ENCODE measurements at regions not wholly inside any gene's neighbourhood (a gene's known extent, or its start where the extent isn't known, plus 50 kb on each side); places are given as distances from the start of the nearest gene placed in this dataset.

DNA sequence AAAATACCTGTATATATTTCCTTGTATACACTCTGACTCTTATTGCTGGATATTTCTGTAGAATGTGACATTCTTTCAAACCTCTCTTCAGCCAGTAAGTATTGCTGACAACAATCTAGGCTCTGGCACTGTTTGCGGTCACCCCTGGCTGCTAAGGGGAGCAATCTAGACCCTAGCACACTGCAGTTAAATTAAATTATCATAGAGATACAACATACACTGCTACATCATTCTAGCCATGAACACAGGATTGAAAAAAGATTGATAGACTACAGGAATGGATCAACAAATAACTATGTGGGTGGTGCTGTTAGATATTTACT, 108.7 kb upstream of the MEIS2 start:
- no peaks in the 10 kb centered on the region for H3K79me2 ChIP-seq (ENCODE audit: insufficient read depth, low read depth)
- H3K4me2 ChIP-seq = no peak overlapping the region
- no peak overlapping the region for H2AFZ ChIP-seq (ENCODE audit: low read depth)
- H4K20me1 ChIP-seq (ENCODE audit: insufficient read depth) = no peaks in the 10 kb centered on the region
- TF ChIP-seq, protein P1, sequence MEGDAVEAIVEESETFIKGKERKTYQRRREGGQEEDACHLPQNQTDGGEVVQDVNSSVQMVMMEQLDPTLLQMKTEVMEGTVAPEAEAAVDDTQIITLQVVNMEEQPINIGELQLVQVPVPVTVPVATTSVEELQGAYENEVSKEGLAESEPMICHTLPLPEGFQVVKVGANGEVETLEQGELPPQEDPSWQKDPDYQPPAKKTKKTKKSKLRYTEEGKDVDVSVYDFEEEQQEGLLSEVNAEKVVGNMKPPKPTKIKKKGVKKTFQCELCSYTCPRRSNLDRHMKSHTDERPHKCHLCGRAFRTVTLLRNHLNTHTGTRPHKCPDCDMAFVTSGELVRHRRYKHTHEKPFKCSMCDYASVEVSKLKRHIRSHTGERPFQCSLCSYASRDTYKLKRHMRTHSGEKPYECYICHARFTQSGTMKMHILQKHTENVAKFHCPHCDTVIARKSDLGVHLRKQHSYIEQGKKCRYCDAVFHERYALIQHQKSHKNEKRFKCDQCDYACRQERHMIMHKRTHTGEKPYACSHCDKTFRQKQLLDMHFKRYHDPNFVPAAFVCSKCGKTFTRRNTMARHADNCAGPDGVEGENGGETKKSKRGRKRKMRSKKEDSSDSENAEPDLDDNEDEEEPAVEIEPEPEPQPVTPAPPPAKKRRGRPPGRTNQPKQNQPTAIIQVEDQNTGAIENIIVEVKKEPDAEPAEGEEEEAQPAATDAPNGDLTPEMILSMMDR (conservative IDR thresholded peaks at IDR 0.05; ENCODE audit: low read depth, low read length) = no peak
- H3K9ac ChIP-seq = no peak overlapping the region
- H3K4me1 ChIP-seq (ENCODE audit: low read depth, poor library complexity, severe bottlenecking) = no peaks in the 10 kb centered on the region
- no peak overlapping the region for H3K27ac ChIP-seq
- no peak overlapping the region for H3K4me3 ChIP-seq (IDR thresholded peaks at IDR 0.05; ENCODE audit: insufficient read depth, low read depth, low read length)
- no peaks in the 10 kb centered on the region for H3K36me3 ChIP-seq (ENCODE audit: insufficient read depth)
- no peaks in the 10 kb centered on the region for H3K27me3 ChIP-seq (ENCODE audit: insufficient read depth, low read depth)

DNA sequence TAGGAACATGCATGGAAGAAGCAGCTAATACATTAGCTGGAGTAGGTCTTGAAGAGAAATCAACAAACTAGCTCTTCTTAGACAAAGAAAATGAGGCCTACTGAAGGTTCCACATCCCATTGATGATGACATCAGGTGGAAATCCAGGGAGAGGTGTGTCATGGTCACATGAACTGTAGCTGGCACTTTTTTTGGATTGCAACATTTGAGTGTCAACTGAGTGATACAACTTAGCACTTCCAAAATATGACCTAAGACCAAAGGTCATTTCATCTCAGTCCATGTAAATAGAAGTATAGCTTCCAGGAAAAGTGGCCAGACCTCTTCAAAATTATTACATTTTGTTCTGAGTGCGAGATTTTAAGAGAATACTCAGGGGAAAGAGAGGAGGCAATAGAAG, 117.2 kb upstream of the MEIS2 start:
- Histone ChIP-seq H3K4me1 (ENCODE audit: low read depth, poor library complexity, severe bottlenecking) (peaks cover 11% of the 10 kb centered on the region), H3K27ac (no peak overlapping the region), H3K4me2 (no peak overlapping the region), H3K9ac (no peak overlapping the region), H2AFZ (ENCODE audit: low read depth) (no peak overlapping the region), H3K4me3 (IDR thresholded peaks at IDR 0.05; ENCODE audit: insufficient read depth, low read depth, low read length) (no peak overlapping the region), H3K27me3 (ENCODE audit: insufficient read depth, low read depth) (no peaks in the 10 kb centered on the region), H3K79me2 (ENCODE audit: insufficient read depth, low read depth) (no peaks in the 10 kb centered on the region), H3K36me3 (ENCODE audit: insufficient read depth) (no peaks in the 10 kb centered on the region), H4K20me1 (ENCODE audit: insufficient read depth) (no peaks in the 10 kb centered on the region)
- TF ChIP-seq, protein P1 (conservative IDR thresholded peaks at IDR 0.05; ENCODE audit: low read depth, low read length) = no peak

DNA sequence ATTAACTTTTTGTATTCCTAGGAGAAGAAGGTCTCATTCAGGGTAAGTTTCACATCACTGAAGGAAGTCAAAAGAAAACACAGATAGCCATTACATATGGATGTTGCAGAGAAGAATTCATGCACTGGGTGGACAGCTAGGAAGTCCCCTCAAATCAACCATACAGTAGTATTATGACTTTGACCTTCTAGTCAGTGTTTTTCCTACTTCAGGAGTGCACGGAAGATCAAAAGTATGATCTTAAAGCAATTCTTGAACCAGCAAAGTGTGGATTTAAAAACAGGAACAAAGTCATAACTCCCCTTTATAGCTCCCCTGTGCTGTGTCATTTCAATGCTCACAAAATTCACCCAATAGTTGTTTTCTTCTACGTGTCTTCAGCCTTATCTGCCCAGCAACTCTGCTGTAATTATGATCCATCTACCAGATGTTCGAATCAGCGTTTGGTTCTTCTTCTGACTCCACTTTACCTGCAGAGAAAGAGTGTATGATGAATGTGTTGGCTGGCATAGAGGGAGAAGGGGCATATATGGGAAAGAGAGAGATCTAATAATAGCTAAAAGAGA, 118.1 kb upstream of the MEIS2 start:
- no peak overlapping the region for H3K4me3 ChIP-seq (IDR thresholded peaks at IDR 0.05; ENCODE audit: insufficient read depth, low read depth, low read length)
- no peak overlapping the region for H3K27ac ChIP-seq
- H3K36me3 ChIP-seq (ENCODE audit: insufficient read depth) = no peaks in the 10 kb centered on the region
- H4K20me1 ChIP-seq (ENCODE audit: insufficient read depth) = no peaks in the 10 kb centered on the region
- peaks cover 11% of the 10 kb centered on the region for H3K4me1 ChIP-seq (ENCODE audit: low read depth, poor library complexity, severe bottlenecking)
- H3K9ac ChIP-seq = no peak overlapping the region
- no peaks in the 10 kb centered on the region for H3K27me3 ChIP-seq (ENCODE audit: insufficient read depth, low read depth)
- H3K79me2 ChIP-seq (ENCODE audit: insufficient read depth, low read depth) = no peaks in the 10 kb centered on the region
- no peak overlapping the region for H3K4me2 ChIP-seq
- no peak overlapping the region for H2AFZ ChIP-seq (ENCODE audit: low read depth)
- TF ChIP-seq, protein P1 (conservative IDR thresholded peaks at IDR 0.05; ENCODE audit: low read depth, low read length) = no peak

DNA sequence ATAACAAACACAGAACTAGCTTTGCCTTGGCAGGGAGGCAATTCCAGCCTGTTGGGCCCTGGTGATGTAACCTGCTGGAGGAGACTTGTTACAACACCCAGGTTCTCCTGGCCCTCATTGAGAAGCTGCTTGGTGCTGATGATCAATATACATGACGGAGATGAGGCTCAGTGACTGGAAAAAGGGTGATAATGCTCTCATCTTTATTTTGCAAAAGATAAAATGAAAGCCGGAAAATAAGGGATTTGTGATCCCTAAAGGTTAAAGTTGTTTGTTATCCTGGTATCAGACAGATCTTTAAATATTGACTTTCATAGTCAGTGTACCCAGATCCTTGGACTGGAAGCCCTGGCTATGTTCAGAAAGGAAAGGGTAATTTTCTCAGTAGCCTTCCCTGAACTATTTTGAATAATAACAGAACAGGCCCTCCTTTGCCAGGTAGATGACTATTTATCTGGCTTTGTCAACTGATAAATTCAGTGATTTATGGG, 118.9 kb upstream of the MEIS2 start:
- Histone ChIP-seq H2AFZ (ENCODE audit: low read depth) (no peak overlapping the region), H3K36me3 (ENCODE audit: insufficient read depth) (no peaks in the 10 kb centered on the region), H3K4me2 (no peak overlapping the region), H3K9ac (no peak overlapping the region), H3K27ac (no peak overlapping the region), H3K27me3 (ENCODE audit: insufficient read depth, low read depth) (no peaks in the 10 kb centered on the region), H3K4me1 (ENCODE audit: low read depth, poor library complexity, severe bottlenecking) (peaks cover 11% of the 10 kb centered on the region), H3K4me3 (IDR thresholded peaks at IDR 0.05; ENCODE audit: insufficient read depth, low read depth, low read length) (no peak overlapping the region), H3K79me2 (ENCODE audit: insufficient read depth, low read depth) (no peaks in the 10 kb centered on the region), H4K20me1 (ENCODE audit: insufficient read depth) (no peaks in the 10 kb centered on the region)
- TF ChIP-seq, protein P1 (conservative IDR thresholded peaks at IDR 0.05; ENCODE audit: low read depth, low read length) = no peak

Measured in KMS-11 (cell line).